ENCODE measurements at regions not wholly inside any gene's neighbourhood (a gene's known extent, or its start where the extent isn't known, plus 50 kb on each side); places are given as distances from the start of the nearest gene placed in this dataset.
"Not testable (repeated sequence)": the region's sequence is repeated elsewhere in the genome, so short reads cannot be mapped to it uniquely, and the experiment has no call there.

- Mint-ChIP-seq H3K9me3 (peaks cover 0 to 8% (median 2%) of the 10 kb centered on the region in 3 donors), H3K27ac (no peak overlapping the region), H3K4me1 (no peaks in the 10 kb centered on the region), H3K27me3 (peaks cover 1% of the 10 kb centered on the region), H3K36me3 (no peaks in the 10 kb centered on the region), H3K4me3 (no peak overlapping the region)
Observed at GRCh38 chr17:13415871-13416416, 185.8 kb downstream of the HS3ST3A1 start.

GRCh38 chr17:13415200-13415599, 186.5 kb downstream of the HS3ST3A1 start:
- H3K4me1 Mint-ChIP-seq, H3K27me3 Mint-ChIP-seq, H3K9me3 Mint-ChIP-seq, H3K4me3 Mint-ChIP-seq, H3K27ac Mint-ChIP-seq, H3K36me3 Mint-ChIP-seq: not testable (repeated sequence)

GRCh38 chr17:13413001-13413400, 188.7 kb downstream of the HS3ST3A1 start:
- Mint-ChIP-seq H3K36me3 (no peaks in the 10 kb centered on the region), H3K27me3 (peaks cover 1% of the 10 kb centered on the region), H3K4me1 (no peaks in the 10 kb centered on the region), H3K4me3 (no peak overlapping the region), H3K27ac (no peak overlapping the region), H3K9me3 (peaks cover 0 to 5% (median 2%) of the 10 kb centered on the region in 3 donors)

- Mint-ChIP-seq H3K36me3 (no peaks in the 10 kb centered on the region), H3K4me1 (no peaks in the 10 kb centered on the region), H3K27me3 (peaks cover 1% of the 10 kb centered on the region), H3K4me3 (no peak overlapping the region), H3K27ac (no peak overlapping the region), H3K9me3 (peaks cover 0 to 5% (median 0%) of the 10 kb centered on the region in 3 donors)
Observed at GRCh38 chr17:13410874-13411273, 190.9 kb downstream of the HS3ST3A1 start.

GRCh38 chr17:13410214-13410613, 191.5 kb downstream of the HS3ST3A1 start:
- Mint-ChIP-seq H3K27me3 (no peaks in the 10 kb centered on the region), H3K36me3 (no peaks in the 10 kb centered on the region), H3K9me3 (peaks cover 0 to 4% (median 0%) of the 10 kb centered on the region in 3 donors), H3K4me3 (no peak overlapping the region), H3K27ac (no peak overlapping the region), H3K4me1 (no peaks in the 10 kb centered on the region)

- Mint-ChIP-seq H3K9me3 (peaks cover 0 to 2% (median 0%) of the 10 kb centered on the region in 3 donors), H3K36me3 (no peaks in the 10 kb centered on the region), H3K4me1 (no peaks in the 10 kb centered on the region), H3K27me3 (no peaks in the 10 kb centered on the region), H3K27ac (no peak overlapping the region), H3K4me3 (no peak overlapping the region)
Observed at GRCh38 chr17:13409455-13409854, 192.3 kb downstream of the HS3ST3A1 start.

- peaks cover 0 to 2% (median 0%) of the 10 kb centered on the region in 3 donors for H3K9me3 Mint-ChIP-seq
- no peak overlapping the region for H3K27ac Mint-ChIP-seq
- no peaks in the 10 kb centered on the region for H3K27me3 Mint-ChIP-seq
- H3K4me1 Mint-ChIP-seq = no peaks in the 10 kb centered on the region
- H3K4me3 Mint-ChIP-seq = no peak overlapping the region
- H3K36me3 Mint-ChIP-seq = no peaks in the 10 kb centered on the region
Observed at GRCh38 chr17:13407381-13407780, 194.3 kb downstream of the HS3ST3A1 start.

GRCh38 chr17:13405807-13406206, 195.9 kb downstream of the HS3ST3A1 start:
- Mint-ChIP-seq H3K27ac (no peak overlapping the region), H3K36me3 (no peaks in the 10 kb centered on the region), H3K4me3 (no peak overlapping the region), H3K27me3 (no peaks in the 10 kb centered on the region), H3K4me1 (no peaks in the 10 kb centered on the region), H3K9me3 (peaks cover 0 to 2% (median 0%) of the 10 kb centered on the region in 3 donors)

GRCh38 chr17:13405080-13405479, 196.6 kb downstream of the HS3ST3A1 start:
- no peak overlapping the region for H3K27ac Mint-ChIP-seq
- no peaks in the 10 kb centered on the region for H3K36me3 Mint-ChIP-seq
- peaks cover 0 to 3% (median 2%) of the 10 kb centered on the region in 3 donors for H3K9me3 Mint-ChIP-seq
- no peaks in the 10 kb centered on the region for H3K4me1 Mint-ChIP-seq
- H3K27me3 Mint-ChIP-seq = no peaks in the 10 kb centered on the region
- no peak overlapping the region for H3K4me3 Mint-ChIP-seq

GRCh38 chr17:13403982-13404946, 197.5 kb downstream of the HS3ST3A1 start:
- H3K36me3 Mint-ChIP-seq = no peaks in the 10 kb centered on the region

GRCh38 chr17:13400491-13400890, 201.2 kb downstream of the HS3ST3A1 start:
- Mint-ChIP-seq H3K27ac (no peak overlapping the region), H3K4me3 (no peak overlapping the region), H3K36me3 (no peaks in the 10 kb centered on the region), H3K4me1 (no peaks in the 10 kb centered on the region), H3K9me3 (peaks cover 0 to 3% (median 2%) of the 10 kb centered on the region in 3 donors), H3K27me3 (no peaks in the 10 kb centered on the region)

More at GRCh38 chr17:13403982-13404946, 197.5 kb downstream of the HS3ST3A1 start:
- Mint-ChIP-seq H3K9me3 (peaks cover 0 to 3% (median 2%) of the 10 kb centered on the region in 3 donors), H3K27ac (no peak overlapping the region), H3K4me1 (no peaks in the 10 kb centered on the region), H3K4me3 (no peak overlapping the region), H3K27me3 (no peaks in the 10 kb centered on the region)

GRCh38 chr17:13398853-13399252, 202.9 kb downstream of the HS3ST3A1 start:
- peaks cover 0 to 3% (median 2%) of the 10 kb centered on the region in 3 donors for H3K9me3 Mint-ChIP-seq
- no peaks in the 10 kb centered on the region for H3K4me1 Mint-ChIP-seq
- no peaks in the 10 kb centered on the region for H3K36me3 Mint-ChIP-seq
- no peak overlapping the region for H3K4me3 Mint-ChIP-seq
- no peak overlapping the region for H3K27ac Mint-ChIP-seq
- no peaks in the 10 kb centered on the region for H3K27me3 Mint-ChIP-seq

GRCh38 chr17:13398091-13398490, 203.6 kb downstream of the HS3ST3A1 start:
- H3K9me3 Mint-ChIP-seq = peaks cover 0 to 3% (median under 1%) of the 10 kb centered on the region in 3 donors
- H3K36me3 Mint-ChIP-seq = no peaks in the 10 kb centered on the region
- H3K4me3 Mint-ChIP-seq = no peak overlapping the region
- no peak overlapping the region for H3K27ac Mint-ChIP-seq
- no peaks in the 10 kb centered on the region for H3K4me1 Mint-ChIP-seq
- H3K27me3 Mint-ChIP-seq = no peaks in the 10 kb centered on the region

- no peak overlapping the region for H3K4me3 Mint-ChIP-seq
- H3K36me3 Mint-ChIP-seq = no peaks in the 10 kb centered on the region
- H3K9me3 Mint-ChIP-seq = peaks cover 0 to 3% (median 0%) of the 10 kb centered on the region in 3 donors
- H3K4me1 Mint-ChIP-seq = no peaks in the 10 kb centered on the region
- H3K27ac Mint-ChIP-seq = no peak overlapping the region
- no peaks in the 10 kb centered on the region for H3K27me3 Mint-ChIP-seq
Observed at GRCh38 chr17:13395862-13396261, 205.9 kb downstream of the HS3ST3A1 start.

GRCh38 chr17:13395346-13395745, 206.4 kb downstream of the HS3ST3A1 start:
- H3K4me3 Mint-ChIP-seq = no peak overlapping the region
- no peaks in the 10 kb centered on the region for H3K27me3 Mint-ChIP-seq
- H3K9me3 Mint-ChIP-seq = no peaks in the 10 kb centered on the region
- no peaks in the 10 kb centered on the region for H3K4me1 Mint-ChIP-seq
- no peak overlapping the region for H3K27ac Mint-ChIP-seq
- no peaks in the 10 kb centered on the region for H3K36me3 Mint-ChIP-seq
